ENCODE measurements at regions not wholly inside any gene's neighbourhood (a gene's known extent, or its start where the extent isn't known, plus 50 kb on each side); places are given as distances from the start of the nearest gene placed in this dataset.
"Not testable (repeated sequence)": the region's sequence is repeated elsewhere in the genome, so short reads cannot be mapped to it uniquely, and the experiment has no call there.

DNA sequence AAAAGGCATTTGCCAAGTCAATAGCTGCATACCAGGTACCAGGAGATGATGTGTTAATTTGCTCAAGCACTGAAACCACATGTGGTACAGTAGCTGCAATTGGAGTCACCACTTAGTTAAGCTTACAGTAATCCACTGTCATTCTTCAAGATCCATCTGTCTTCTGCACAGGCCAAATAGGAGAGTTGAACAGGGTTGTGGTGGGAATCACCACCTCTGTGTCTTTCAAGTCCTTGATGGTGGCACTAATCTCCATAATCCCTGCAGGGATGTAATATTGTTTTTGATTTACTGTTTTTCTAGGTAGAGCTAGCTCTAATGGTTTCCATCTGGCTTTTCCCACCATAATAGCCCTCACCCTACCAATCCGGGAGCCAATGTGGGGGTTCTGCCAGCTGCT, 91.9 kb downstream of the FCRL5 start:
- no peak for DNase-seq (ENCODE audit: low read depth)

DNA sequence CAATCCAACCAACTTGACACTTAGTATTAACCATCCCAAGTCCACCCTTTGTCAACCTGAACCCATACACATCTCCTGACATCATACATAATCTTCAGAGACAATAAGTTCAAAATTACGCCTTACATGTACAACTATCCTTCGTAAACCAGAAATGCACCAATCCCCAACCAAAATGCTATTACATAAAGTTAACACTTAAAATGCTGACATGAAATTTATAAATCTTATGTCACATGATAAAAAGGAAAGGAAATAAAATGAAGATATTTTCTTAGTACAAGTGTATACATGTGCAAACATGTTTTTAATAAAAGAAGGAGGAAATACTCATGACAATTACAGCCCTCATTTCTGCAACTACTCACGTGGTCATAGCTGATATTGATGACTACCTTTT, 95.0 kb downstream of the FCRL5 start:
- no peak for DNase-seq (ENCODE audit: low read depth)
- TF ChIP-seq, protein P1, sequence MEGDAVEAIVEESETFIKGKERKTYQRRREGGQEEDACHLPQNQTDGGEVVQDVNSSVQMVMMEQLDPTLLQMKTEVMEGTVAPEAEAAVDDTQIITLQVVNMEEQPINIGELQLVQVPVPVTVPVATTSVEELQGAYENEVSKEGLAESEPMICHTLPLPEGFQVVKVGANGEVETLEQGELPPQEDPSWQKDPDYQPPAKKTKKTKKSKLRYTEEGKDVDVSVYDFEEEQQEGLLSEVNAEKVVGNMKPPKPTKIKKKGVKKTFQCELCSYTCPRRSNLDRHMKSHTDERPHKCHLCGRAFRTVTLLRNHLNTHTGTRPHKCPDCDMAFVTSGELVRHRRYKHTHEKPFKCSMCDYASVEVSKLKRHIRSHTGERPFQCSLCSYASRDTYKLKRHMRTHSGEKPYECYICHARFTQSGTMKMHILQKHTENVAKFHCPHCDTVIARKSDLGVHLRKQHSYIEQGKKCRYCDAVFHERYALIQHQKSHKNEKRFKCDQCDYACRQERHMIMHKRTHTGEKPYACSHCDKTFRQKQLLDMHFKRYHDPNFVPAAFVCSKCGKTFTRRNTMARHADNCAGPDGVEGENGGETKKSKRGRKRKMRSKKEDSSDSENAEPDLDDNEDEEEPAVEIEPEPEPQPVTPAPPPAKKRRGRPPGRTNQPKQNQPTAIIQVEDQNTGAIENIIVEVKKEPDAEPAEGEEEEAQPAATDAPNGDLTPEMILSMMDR (conservative IDR thresholded peaks at IDR 0.05; ENCODE audit: low read length) = no peak
- H3K4me3 ChIP-seq (ENCODE audit: low read length) = no peak overlapping the region

More for the DNA sequence above, 91.9 kb downstream of the FCRL5 start:
- no peak overlapping the region for H3K4me3 ChIP-seq (ENCODE audit: low read length)
- TF ChIP-seq, protein P1 (conservative IDR thresholded peaks at IDR 0.05; ENCODE audit: low read length) = no peak

DNA sequence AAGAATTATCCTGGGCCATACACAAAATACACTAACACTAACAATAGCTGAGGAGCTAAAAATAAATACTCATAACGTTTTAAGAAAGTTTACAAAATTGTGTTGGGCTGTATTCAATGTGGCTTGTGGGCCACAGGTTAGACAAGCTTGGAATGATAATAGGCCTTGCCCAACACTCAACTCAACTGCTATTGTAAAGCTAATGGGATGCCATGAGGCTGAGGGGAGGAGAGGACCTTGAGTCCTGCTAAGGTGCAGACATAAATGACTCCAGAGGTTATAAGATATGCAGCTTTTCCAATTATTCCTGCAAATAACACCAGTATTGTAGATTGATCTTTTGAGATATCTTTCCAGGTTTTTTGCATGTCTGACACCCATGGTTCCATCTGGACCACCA, 97.0 kb downstream of the FCRL5 start:
- no peak for DNase-seq (ENCODE audit: low read depth)
- TF ChIP-seq, protein P1 (conservative IDR thresholded peaks at IDR 0.05; ENCODE audit: low read length) = no peak
- H3K4me3 ChIP-seq (ENCODE audit: low read length) = no peak overlapping the region

DNA sequence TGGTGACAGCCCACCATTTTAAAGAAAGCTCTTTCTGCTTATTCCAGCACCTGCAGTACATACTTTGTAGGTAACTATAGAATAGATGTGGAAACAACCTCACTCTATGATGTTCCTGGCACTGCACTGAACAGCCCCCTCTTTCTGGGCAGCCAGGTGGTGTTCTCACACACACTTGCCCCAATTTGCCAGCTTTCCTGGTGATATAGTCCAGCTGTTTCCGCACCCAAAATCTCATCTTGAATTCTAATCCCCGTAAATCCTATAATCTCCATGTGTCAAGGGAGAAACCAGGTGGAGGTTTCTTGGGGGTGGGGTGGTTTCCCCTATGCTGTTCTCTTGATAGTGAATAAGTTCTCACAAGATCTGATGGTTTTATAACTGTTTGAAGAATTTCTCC, 102.2 kb downstream of the FCRL5 start:
- no peak for DNase-seq (ENCODE audit: low read depth)
- TF ChIP-seq, protein P1 (conservative IDR thresholded peaks at IDR 0.05; ENCODE audit: low read length) = no peak
- no peak overlapping the region for H3K4me3 ChIP-seq (ENCODE audit: low read length)

DNA sequence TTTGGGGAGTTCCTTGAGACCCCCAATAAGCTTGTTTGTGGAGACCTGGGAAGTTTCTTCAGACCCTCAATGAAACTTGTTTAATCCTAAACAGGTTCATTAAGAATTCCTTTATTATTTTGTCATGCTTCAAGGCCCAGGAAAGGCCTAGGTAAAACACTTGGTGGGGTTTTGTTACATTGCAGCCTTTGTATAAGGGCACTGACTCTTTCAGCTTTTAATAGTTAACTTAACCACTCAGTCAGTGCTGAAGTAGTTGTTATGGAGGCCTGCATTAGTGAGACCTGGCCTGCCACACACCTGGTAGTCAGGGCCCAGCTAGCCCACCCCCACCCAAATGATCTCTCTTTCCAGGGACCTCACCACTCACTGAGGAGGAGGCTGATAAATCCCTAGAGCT, 103.7 kb downstream of the FCRL5 start:
- no peak overlapping the region for H3K4me3 ChIP-seq (ENCODE audit: low read length)
- DNase-seq (ENCODE audit: low read depth) = no peak
- TF ChIP-seq, protein P1 (conservative IDR thresholded peaks at IDR 0.05; ENCODE audit: low read length) = no peak

DNA sequence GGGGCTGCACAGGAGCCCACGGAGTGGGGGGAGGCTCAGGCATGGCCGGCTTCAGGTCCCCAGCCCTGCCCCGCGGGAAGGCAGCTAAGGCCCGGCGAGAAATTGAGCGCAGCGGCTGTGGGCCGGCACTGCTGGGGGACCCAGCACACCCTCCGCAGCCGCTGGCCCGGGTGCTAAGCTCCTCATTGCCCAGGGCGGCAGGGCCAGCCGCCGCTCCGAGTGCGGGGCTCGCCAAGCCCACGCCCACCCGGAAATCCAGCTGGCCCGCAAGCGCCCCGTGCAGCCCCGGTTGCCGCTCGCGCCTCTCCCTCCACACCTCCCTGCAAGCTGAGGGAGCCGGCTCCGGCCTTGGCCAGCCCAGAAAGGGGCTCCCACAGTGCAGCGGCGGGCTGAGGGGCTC, 106.0 kb downstream of the FCRL5 start:
- not testable (repeated sequence) for H3K4me3 ChIP-seq (ENCODE audit: low read length)

DNA sequence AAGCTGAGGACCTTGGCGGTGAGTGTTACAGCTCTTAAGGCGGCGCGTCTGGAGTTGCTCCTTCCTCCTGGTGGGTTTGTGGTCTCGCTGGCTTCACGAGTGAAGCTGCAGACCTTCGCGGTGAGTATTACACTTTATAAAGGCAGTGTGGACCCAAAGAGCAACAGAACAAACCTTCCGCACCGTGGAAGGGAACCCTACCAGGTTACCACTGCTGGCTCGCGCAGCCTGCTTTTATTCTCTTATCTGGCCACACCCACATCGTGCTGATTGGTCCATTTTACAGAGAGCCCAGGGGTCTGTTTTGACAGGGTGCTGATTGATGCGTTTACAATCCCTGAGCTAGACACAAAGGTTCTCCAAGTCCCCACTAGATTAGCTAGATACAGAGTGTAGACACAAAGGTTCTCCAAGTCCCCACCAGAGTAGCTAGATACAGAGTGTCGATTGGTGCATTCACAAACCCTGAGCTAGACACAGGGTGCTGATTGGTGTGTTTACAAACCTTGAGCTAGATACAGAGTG, 106.6 kb downstream of the FCRL5 start:
- DNase-seq (ENCODE audit: low read depth) = not testable (repeated sequence)

More for the DNA sequence above, 106.0 kb downstream of the FCRL5 start:
- not testable (repeated sequence) for DNase-seq (ENCODE audit: low read depth)

DNA sequence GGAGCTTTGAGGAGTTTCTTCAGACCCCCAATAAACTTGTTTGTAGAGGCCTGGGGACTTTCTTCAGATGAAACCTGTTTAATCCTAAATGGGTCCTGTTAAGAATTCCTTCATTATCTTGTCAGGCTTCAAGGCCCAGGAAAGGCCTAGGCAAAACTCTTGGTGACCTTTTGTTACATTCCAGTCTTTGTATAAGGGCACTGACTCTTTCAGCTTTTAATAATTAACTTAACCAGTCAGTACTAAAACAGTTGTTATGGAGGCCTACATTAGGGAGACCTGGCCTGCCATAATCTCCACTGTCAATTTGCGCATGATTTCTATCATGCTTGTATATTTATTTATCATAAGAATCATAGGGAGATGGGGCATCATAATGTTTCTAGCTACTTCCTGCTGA, 110.2 kb downstream of the FCRL5 start:
- no peak for DNase-seq (ENCODE audit: low read depth)
- no peak overlapping the region for H3K4me3 ChIP-seq (ENCODE audit: low read length)
- TF ChIP-seq, protein P1 (conservative IDR thresholded peaks at IDR 0.05; ENCODE audit: low read length) = no peak

More for the DNA sequence above, 106.6 kb downstream of the FCRL5 start:
- not testable (repeated sequence) for H3K4me3 ChIP-seq (ENCODE audit: low read length)

Measured in AG10803 (cell line).